ENCODE measurements at regions not wholly inside any gene's neighbourhood (a gene's known extent, or its start where the extent isn't known, plus 50 kb on each side); places are given as distances from the start of the nearest gene placed in this dataset.

DNA sequence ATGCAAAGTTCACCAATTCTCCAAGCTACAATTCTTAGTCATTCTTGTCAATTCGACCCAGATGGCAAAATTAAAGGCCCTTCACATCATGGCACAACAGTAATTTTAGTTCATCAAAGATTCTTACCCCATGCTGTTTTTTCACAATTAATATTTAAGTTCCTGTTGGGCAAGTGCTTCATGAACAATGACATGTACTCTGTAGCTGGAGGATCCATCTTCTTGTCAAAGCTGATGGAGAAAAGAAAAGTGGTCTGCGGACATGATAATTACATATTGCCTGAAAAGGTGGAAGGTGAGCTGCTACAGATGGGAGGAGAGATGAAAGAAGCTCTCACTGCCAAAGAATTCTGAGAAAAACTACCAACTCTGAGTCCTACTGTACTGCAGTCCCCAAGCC, 1370.3 kb upstream of the SLC10A2 start:
- DNase-seq = no peak

DNA sequence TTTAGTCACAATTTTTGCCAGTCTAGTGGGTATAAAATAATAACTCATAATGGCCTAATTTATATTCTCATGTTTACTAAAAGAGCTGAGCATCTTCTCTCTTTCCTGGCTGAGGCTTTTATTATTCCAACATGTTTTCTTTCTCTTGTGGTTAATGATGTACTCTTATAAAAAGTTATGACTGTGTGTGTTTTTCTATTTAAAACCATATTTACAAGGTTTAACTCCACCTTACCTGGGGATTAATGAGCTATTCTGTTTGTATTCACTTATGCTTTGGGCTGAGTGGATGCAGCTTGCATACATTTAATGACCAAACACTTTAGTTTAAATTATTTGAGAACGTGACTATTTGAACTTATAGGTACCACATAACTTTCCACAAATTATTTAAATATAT, 1365.7 kb upstream of the SLC10A2 start:
- no peak for DNase-seq

DNA sequence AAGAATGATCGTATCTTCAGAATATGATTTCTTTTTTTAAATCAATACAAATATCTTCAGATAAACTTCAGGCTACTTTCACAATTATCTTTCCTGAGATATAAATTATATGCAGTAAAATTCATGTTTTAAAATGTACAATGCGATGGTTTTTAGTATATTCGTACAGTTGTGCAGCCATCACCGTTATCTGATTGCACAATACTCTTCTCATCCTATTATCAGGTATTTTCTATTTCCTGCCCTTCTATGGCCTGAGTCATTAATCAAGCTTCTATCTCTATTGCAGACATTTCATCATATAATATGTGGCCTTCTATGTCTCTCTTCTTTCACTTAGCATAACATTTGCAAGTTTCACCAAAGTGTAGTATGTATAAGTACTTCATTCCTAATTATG, 1360.2 kb upstream of the SLC10A2 start:
- no peak for DNase-seq

DNA sequence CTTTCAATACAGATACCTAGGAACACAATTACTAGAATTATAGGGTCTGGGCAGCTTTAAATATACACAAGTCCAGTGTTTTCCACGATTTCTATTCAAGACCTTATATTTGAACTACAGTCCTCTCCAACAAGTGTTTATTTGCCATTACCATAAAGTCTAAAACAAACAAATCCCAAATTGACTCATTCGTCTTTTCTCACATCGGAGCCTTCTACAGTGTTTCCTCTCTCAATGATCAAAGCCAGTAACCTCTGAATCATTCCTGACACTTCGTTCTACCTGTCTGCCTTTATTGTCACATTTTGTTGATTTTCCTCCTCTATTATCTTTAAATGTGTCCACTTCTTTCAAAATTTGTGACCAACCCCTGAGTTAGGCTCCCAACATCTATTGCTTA, 1356.5 kb upstream of the SLC10A2 start:
- DNase-seq = no peak

DNA sequence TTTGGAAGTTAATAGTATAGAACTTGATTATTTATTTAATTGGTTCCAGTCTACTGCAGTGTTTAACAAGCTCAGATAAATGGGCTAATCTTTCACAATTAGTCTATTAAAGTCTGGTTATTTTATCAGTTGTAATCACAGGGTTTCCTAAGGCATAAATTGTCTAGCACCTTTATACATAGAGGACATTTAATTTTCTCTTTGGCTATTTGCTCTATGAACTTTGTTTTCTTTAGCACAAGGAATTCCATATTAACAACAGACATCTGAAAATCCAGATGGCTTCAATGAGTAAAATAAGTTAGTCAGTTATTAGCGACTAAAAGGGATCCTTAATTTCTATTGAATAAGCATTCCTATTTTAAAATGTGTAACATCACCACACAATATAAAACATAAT, 1350.8 kb upstream of the SLC10A2 start:
- DNase-seq = no peak

DNA sequence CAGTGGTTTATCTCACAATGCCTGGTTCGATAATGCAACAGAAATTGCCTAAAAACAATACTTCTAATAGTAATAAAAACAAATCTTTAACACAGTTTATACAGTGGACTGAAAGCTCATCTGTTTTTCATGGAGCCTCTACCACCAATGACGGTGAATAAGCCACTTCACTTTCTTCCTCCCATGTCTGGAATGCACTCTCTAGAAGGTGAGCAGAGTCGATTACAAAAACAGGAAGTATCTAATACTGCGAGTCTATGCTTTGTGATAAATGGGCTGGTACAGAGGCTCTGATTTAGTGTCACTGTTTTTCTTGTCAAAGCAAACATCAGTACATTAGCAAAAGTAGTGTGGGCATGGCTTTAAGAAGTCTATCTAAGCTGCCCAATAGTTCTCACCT, 1348.6 kb upstream of the SLC10A2 start:
- DNase-seq = no peak

DNA sequence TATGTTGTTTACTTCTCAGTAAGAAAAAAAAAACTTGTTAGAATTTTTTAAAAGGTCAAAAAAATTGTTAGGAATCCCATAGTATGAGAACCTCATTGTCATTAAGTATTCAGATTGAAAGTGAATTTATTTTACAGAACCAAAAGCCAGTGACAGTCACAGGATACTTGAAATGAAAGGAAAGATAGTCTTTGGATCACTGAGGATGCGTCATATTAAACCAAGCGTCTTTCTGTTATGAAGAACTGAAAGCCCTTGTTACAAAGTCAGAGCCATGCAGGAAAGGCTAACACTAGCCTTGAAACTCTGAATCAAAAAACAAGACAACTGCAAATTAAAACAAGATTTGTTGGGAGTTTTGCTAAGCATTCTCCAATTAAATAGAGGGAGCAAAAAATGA, 1348.0 kb upstream of the SLC10A2 start:
- no peak for DNase-seq

DNA sequence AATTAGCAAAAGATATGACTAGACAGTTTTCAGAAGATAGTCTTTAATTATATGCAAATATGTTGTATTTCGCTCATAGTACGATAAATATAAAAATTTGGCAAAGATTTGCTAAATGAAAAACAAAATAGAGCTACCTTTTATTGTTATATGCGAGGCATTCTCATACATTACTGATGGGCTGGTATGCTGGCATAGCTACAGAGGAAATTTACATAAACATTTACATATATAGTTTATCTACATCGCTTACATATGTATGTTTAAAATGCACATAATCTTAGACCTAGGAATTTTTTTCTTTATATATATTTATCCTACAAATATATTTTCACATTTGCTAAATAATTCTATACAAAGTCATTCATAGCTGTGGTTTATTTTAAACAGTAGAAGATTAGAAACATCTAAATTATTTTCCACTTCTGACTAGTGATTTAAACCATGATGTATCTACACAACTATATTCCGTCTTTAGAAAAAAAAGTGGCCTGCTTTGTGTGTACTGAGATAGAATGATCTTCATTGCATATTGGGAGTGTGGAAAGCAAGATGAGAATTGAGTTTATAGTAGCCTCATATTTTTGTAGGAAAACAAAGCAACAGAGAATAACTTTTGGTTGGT, 1345.0 kb upstream of the SLC10A2 start:
- no peak for DNase-seq

DNA sequence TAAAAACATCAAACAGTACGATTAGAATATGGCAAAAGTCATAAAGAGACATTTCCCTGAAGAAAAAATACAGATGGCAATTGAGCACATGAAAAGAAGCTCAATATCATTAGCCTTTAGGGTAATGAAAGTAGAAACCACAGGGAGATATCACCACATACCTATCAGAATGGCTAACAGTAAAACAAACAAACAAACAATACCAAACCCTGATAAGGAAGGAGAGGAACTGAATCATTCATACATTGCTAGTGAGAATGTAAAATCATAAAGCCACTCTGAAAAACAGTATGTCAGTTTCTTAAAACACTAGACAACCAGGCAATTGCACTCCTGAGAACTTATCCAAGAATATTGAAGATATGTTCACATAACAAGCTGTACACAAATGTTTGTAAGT, 1342.5 kb upstream of the SLC10A2 start:
- DNase-seq = no peak

DNA sequence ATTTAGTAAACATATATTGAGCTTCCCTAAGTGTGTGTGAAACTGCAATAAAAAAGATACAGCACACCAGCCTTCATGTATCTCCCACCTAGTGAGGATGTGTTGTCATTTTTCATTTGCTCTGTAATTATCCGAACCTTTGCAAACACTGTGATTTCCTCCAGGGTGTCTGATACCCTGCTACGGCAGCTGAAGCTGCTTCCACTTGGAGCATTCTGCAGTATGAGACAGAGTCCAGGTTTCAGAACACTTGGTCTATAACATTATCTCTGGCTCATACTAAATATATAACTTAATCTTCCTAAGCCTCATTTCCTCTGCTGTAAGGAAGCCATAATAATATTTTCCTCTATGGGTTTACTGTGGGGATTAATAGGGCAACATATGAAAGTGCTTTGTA, 1338.1 kb upstream of the SLC10A2 start:
- no peak for DNase-seq

DNA sequence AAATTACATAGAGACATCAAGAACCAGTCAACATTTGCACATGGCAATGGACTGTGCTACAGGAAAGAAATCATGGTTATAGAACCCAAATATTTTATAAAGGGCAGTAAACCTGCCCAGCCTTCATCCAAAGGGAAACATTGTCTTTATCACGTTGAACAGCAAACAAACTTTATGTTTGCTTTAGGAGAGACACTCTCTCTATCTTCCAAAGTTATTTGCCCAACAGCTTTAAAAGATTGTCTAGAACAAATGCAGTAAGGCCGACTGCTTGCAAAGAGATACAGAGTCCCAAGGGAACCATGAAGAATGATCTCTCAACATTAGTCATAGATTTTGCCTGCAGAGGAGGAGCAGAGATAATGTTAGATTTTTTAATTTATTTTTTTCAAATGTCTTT, 1323.5 kb upstream of the SLC10A2 start:
- no peak for DNase-seq

DNA sequence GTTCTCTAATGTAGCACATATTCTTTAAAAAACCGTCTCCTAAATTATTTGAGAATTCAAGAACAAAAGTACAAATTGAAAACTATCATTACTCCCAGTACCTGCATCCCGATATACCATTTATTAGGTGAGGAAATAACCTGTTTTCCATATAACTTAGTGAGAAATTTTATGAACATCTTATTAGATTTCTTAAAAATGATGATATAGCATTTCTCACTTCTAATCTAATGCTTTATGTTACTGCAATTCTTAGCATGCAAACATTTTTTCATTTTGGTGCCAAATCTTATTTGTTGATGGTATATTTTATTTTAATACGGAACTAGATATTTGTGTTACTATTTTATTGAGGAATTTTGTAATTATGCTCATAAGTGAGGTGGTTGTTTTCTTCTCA, 1321.3 kb upstream of the SLC10A2 start:
- DNase-seq = no peak

DNA sequence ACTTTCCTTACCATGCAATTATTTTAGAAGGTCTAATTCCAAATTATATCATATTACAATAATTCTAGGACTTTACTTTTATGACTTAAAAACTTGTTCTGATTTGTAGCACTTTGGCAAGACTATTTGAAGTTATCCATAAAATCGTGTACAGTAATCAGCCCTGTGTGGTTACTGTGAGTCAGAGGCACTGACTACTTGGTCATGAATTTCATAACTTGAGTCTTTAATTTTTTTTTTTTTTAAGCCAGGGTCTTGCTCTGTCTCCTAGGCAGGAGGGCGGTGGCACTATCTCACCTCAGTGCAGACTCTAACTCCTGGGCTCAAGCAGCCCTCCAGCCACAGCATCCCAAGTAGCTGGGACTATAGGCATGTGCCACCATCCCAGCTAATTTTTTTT, 1319.2 kb upstream of the SLC10A2 start:
- DNase-seq = no peak

DNA sequence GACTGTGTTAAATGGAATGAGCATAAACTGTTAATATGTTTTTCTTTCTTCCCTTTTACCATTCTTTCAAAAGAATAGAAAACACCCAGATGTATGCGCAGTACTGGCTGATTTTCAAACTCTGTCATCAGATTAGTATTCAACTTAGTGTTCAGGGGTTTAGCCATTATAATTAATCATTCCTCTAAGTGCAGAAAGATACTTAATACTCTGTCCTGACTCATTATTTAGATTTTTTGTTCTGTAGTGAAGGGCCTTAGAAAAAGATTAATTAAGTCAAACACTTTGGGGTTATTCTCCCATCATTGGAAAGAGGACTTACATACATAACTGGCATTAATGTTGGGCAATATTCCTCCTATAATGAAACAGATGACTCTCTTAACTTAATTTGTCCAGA, 1316.7 kb upstream of the SLC10A2 start:
- DNase-seq = no peak

DNA sequence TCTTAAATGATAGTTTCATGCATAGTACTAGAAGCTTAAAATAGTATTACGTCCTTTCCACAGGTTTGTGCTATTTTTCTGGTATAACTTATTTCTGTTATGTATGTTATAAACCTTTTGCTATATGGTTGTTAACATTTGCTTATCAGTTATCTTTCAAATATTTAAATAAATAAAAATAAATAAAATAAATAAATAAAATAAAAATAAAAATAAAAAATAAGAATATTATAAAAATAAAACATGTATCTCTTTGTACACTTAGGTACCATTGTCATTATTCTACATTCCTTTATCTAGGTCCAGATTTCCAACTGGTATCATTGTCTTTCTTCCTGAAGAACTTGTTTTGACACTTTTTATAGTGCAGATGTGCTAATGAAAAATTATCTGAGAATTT, 1310.4 kb upstream of the SLC10A2 start:
- DNase-seq = no peak

DNA sequence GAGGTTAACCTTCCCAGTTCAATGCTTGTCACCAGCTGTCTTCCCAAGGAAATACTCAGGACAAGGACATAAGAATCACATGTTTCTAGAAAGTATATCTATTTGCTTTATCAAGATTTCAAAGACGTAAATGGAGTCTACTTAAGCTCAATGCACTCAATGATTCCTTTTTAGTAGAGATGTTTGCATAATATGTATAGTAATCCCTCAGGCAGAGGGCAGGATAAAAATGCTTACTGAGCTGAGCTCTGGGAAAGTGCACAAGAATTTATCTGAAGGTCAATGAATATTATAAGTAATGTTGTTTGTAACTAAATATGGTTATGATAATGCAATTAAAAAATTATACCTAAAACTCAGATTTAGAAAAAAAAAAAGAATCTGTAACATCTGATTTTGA, 1309.4 kb upstream of the SLC10A2 start:
- DNase-seq = no peak

DNA sequence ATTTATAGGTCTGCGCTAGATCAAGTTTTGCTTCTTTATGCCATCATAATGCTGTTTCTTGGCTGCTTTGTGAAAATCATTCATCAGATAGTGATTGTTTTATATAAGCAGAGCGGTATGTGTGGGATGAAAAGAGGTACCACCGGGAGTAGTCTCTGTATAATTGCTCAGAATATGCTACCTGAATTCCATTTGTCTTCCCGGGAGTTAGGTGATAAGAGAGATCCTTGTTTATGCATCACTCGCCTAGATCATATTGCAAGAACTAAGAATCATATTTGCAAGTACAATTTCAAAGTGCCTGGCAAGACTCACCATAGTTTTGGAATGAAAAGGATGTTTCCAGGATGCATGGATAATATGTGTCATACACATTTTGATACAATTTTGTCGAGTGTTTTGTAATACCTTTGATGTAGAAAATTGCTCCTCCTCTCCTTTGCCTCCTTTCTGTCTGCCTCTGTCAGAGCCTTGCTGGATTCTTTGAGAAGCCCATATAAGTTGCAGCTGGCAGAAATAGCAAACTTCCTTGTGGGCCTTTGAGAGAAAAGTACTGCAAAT, 1306.0 kb upstream of the SLC10A2 start:
- DNase-seq = no peak

DNA sequence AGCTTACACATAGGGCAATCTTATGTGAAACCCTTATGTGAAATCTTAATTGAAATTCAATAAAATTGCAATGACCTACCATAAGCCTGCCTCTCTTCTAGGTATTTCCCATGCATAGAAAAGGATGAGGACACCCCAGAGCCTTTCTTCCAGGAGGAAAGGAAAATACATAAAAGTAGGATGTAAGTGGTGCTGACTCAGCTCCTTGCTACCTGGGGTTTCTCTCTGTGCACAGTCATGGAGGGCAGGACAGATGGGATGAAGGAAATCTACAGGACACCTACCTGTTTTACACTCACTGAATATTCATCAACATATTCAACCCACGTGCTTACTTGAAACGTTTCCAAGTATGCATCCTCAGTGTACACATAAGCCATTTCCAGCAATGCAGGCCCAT, 1299.2 kb upstream of the SLC10A2 start:
- DNase-seq = no peak

DNA sequence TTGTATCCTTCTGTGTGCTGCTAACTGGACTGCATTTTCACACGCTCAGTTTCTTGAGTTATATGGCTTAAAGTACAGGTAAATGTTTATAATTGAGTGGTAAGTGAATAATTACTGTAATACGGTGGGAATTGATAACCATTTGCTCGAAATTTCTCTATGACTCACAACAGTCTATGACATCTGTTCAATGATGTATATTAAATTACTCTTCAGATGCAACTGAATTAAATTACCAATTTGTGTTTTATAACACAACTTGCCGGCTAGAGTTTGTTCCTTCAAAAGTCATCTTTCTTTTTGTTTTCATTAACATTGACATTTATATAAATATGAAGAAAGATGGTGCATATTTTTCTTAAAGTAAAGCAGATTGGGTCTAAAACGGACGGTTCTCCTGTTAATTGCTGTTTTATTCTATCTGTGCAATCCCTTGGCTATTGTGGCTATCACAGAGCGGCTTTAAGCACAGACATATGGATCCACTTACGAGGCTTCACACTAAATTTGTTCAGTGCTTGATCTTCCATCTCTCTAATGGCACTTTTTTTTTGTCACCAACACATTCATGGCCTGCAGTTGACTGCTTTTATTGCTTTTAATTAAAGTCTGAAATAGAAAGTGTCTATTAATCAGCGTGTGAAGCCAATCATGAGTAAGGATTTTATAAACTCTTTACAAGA, 1291.6 kb upstream of the SLC10A2 start:
- DNase-seq = no peak

DNA sequence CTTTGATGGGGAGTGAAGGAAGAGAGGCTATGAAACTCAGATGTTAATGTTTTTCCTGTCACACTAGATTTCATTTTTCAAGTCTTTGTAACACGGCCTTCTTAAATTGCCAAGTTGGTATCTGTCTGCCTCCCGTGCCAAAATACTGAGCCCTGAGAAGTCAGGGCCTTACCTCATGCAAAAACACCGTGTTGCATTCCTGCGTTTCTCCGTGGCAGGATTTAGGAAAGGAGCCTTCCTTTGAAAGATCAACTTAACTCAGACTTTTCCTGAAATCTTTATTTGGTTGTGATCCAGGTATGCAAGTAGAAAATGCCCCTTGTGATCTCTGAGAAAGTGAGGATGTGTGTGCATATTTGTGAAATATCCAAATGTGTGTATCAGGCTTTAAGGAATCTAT, 1291.0 kb upstream of the SLC10A2 start:
- DNase-seq = no peak

DNA sequence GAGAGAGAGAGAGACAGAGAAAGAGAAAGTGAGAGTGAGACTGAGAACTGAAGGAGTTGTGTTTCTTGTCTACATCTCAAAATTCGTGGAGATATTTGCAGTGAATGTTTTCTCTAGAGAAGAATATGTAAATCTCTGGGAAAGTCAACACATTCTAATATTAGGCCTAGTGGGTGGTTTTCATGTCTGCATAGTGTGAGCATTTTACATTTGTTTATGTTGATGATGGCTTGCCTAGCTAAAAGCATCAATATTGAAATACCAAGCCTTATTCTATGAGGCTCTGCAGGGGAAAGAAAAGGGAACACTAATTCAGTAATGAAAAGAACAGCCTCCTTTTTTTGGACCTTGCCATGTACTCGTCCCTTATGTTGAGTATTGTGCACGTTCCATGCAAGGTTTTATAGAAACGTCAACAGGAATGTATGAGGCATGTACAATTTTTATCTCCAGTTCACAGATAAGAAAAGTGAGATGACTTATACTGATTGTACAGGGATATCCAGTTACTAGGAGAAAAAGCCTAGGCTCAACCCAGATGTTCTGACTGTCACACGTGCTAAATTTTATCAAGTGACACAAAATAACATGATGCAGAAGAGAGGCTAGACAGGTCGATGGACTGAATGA, 1288.9 kb upstream of the SLC10A2 start:
- DNase-seq = no peak

DNA sequence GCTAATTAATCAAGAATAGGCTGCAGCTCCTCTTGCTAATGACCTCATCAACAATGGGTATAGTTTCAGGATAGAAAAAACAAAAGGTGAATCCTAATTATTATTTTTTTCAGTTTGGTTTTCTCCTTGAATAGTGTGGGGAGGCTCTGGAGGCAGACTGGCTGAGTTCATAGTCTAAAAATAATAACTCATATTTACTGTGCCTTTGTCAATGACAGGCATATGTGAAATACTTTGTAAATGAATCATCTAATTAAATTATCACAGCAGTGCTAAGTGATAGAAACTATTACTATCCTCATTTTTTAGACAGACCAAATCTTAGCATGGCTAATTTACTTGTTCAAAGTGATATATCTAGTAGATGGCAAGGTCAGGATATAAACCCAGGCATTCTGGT, 1261.0 kb upstream of the SLC10A2 start:
- no peak for DNase-seq

DNA sequence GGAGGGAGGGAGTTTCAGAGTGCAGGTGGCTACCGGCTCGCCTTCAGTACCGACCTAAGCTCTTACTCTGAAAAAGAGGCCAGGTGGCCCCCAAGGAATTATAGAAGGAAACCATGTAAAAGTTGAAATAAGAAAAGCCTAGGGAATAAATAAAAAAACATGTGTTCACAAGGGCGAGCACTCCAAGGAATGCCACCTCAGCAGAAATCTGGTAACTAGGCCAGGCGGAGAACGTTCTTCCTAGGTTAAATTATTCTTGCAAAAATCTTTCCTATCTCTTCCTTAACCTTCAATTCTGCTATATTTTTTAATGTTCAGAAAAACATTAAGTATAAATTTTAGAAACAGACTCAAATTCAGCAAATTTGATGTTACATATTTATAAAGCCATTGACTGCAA, 1260.3 kb upstream of the SLC10A2 start:
- DNase-seq = no peak

DNA sequence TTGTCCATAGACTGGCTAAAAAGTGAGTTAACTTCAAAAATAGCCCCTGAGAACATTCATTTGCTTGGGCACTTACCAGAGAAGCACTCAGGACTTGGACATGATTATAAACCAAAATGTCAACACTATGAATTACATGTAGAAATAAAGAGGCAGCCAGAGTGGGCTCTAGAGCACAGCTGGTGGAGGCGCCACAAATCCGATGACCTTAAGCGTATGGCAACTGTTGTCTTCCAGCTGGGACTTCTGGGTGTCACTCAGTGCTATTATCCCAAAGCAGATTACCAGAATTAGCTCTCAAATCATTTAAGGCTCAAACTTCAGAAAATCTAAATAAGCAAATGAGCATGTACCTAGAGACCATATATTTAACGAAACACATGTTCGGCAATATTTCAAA, 1255.5 kb upstream of the SLC10A2 start:
- no peak for DNase-seq

DNA sequence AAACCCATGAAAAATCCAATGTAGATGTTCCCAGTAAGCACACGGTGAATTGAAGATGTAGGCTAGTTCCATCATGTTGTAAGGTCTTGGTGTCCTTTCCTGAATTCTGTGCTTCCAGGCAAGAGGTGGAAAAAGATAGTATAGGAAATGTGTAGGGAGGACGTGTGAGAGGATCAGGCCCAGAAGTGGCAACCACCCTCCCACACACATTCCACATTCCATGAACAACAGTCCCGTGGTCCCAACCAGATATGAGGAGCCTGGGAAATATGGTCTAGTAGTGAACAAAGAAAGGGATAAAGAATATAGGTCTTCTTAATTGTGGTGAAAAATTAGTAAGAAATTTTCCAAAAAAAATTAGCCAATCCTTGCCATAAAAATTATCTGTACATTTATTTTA, 1254.2 kb upstream of the SLC10A2 start:
- no peak for DNase-seq
